ENCODE measurements at regions not wholly inside any gene's neighbourhood (a gene's known extent, or its start where the extent isn't known, plus 50 kb on each side); places are given as distances from the start of the nearest gene placed in this dataset.

DNA sequence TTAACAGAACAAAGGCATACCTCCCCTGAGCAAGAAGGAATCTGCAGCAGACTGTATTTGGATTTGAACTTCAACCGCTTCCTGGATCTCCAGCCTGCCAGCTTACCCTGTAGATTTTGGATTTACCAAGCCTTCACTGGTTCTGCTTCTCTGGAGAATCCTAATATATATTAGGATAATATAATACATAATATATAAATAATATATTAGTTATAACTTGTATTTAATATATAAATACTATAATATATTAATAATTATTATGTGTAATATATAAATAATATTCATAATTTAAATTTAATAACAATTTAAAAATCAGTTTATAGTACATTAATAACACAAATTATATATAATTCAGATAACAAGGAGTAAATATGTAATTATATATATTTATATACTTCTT, 121.4 kb downstream of the COX18 start:
- TF ChIP-seq, protein P1, sequence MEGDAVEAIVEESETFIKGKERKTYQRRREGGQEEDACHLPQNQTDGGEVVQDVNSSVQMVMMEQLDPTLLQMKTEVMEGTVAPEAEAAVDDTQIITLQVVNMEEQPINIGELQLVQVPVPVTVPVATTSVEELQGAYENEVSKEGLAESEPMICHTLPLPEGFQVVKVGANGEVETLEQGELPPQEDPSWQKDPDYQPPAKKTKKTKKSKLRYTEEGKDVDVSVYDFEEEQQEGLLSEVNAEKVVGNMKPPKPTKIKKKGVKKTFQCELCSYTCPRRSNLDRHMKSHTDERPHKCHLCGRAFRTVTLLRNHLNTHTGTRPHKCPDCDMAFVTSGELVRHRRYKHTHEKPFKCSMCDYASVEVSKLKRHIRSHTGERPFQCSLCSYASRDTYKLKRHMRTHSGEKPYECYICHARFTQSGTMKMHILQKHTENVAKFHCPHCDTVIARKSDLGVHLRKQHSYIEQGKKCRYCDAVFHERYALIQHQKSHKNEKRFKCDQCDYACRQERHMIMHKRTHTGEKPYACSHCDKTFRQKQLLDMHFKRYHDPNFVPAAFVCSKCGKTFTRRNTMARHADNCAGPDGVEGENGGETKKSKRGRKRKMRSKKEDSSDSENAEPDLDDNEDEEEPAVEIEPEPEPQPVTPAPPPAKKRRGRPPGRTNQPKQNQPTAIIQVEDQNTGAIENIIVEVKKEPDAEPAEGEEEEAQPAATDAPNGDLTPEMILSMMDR (IDR thresholded peaks at IDR 0.05): no peak
- no peak for TF ChIP-seq POLR2AphosphoS5 (IDR thresholded peaks at IDR 0.05)
- TF ChIP-seq POLR2A (IDR thresholded peaks at IDR 0.05): no peak
- TF ChIP-seq EP300 (IDR thresholded peaks at IDR 0.05): no peak
